ENCODE measurements at regions not wholly inside any gene's neighbourhood (a gene's known extent, or its start where the extent isn't known, plus 50 kb on each side); places are given as distances from the start of the nearest gene placed in this dataset.

- H3K4me1 ChIP-seq (ENCODE audit: control extremely low read depth in 1 of 4, control insufficient read depth in 4 of 4, insufficient read depth in 4 of 4, low read length in 3 of 4): no peaks in the 10 kb centered on the region
- peaks cover 0 to 13% (median 7%) of the 10 kb centered on the region in 5 experiments for H3K9me3 ChIP-seq (ENCODE audit: control extremely low read depth in 1 of 5, control insufficient read depth in 4 of 5, insufficient read depth in 2 of 5, low read depth in 1 of 5, low read length in 4 of 5)
- peaks cover 0 to 7% (median 0%) of the 10 kb centered on the region in 5 experiments for H3K27me3 ChIP-seq (replicated peaks in 2 of 5; ENCODE audit: control insufficient read depth in 4 of 5, insufficient read depth in 5 of 5, low read length in 4 of 5)
- WGBS (ENCODE audit: insufficient coverage): no CpG with 5 or more reads among the region's 1 CpG
- no peak for DNase-seq
- no peak overlapping the region for H3K27ac ChIP-seq (ENCODE audit: insufficient read depth in 1 of 2, low read depth in 1 of 2, low read length in 2 of 2, poor library complexity in 1 of 2, severe bottlenecking in 2 of 2)
- no peak overlapping the region for H3K4me3 ChIP-seq (ENCODE audit: control insufficient read depth in 1 of 7, extremely low read depth in 1 of 7, insufficient read depth in 4 of 7, low read depth in 2 of 7, low read length in 6 of 7)
- no peaks in the 10 kb centered on the region for H3K36me3 ChIP-seq (ENCODE audit: control insufficient read depth in 4 of 4, insufficient read depth in 4 of 4, low read length in 3 of 4)
- ChIA-PET CTCF (no interaction called here), POLR2A (no interaction called here)
Observed at GRCh38 chr20:58051367-58051766, 177.1 kb downstream of the ANKRD60 start.

- Histone ChIP-seq H3K4me3 (ENCODE audit: control insufficient read depth in 1 of 7, extremely low read depth in 1 of 7, insufficient read depth in 4 of 7, low read depth in 2 of 7, low read length in 6 of 7) (no peak overlapping the region), H3K27ac (ENCODE audit: insufficient read depth in 1 of 2, low read depth in 1 of 2, low read length in 2 of 2, poor library complexity in 1 of 2, severe bottlenecking in 2 of 2) (no peak overlapping the region), H3K9me3 (ENCODE audit: control extremely low read depth in 1 of 5, control insufficient read depth in 4 of 5, insufficient read depth in 2 of 5, low read depth in 1 of 5, low read length in 4 of 5) (peaks cover 0 to 13% (median 7%) of the 10 kb centered on the region in 5 experiments), H3K4me1 (ENCODE audit: control extremely low read depth in 1 of 4, control insufficient read depth in 4 of 4, insufficient read depth in 4 of 4, low read length in 3 of 4) (no peaks in the 10 kb centered on the region), H3K27me3 (replicated peaks in 2 of 5; ENCODE audit: control insufficient read depth in 4 of 5, insufficient read depth in 5 of 5, low read length in 4 of 5) (peaks cover 0 to 7% (median 0%) of the 10 kb centered on the region in 5 experiments), H3K36me3 (ENCODE audit: control insufficient read depth in 4 of 4, insufficient read depth in 4 of 4, low read length in 3 of 4) (no peaks in the 10 kb centered on the region)
- WGBS (ENCODE audit: insufficient coverage): 0% methylated on average over 1 of the region's 3 CpGs
- ChIA-PET CTCF (no interaction called here), POLR2A (no interaction called here)
- DNase-seq: peak; percentile 9 to 60 (median 50)
Observed at GRCh38 chr20:58048096-58048702, 180.3 kb downstream of the ANKRD60 start.

- Histone ChIP-seq H3K9me3 (ENCODE audit: control extremely low read depth in 1 of 5, control insufficient read depth in 4 of 5, insufficient read depth in 2 of 5, low read depth in 1 of 5, low read length in 4 of 5) (peaks cover 0 to 7% (median under 1%) of the 10 kb centered on the region in 5 experiments), H3K4me1 (ENCODE audit: control extremely low read depth in 1 of 4, control insufficient read depth in 4 of 4, insufficient read depth in 4 of 4, low read length in 3 of 4) (no peaks in the 10 kb centered on the region), H3K27me3 (replicated peaks in 2 of 5; ENCODE audit: control insufficient read depth in 4 of 5, insufficient read depth in 5 of 5, low read length in 4 of 5) (peaks cover 0 to 3% (median 0%) of the 10 kb centered on the region in 5 experiments), H3K27ac (ENCODE audit: insufficient read depth in 1 of 2, low read depth in 1 of 2, low read length in 2 of 2, poor library complexity in 1 of 2, severe bottlenecking in 2 of 2) (no peak overlapping the region), H3K36me3 (ENCODE audit: control insufficient read depth in 4 of 4, insufficient read depth in 4 of 4, low read length in 3 of 4) (no peaks in the 10 kb centered on the region), H3K4me3 (ENCODE audit: control insufficient read depth in 1 of 7, extremely low read depth in 1 of 7, insufficient read depth in 4 of 7, low read depth in 2 of 7, low read length in 6 of 7) (no peak overlapping the region)
- ChIA-PET CTCF (interaction anchor here (1.1 kb wide), 1 partner anchor 136 kb away, joined by 3 read pairs; no protein-coding TSS in a partner anchor), POLR2A (no interaction called here)
- no peak for DNase-seq
- 97% methylated on average over 5 of the region's 5 CpGs for WGBS (ENCODE audit: insufficient coverage)
Observed at GRCh38 chr20:58046311-58046710, 182.1 kb downstream of the ANKRD60 start.

- Histone ChIP-seq H3K36me3 (ENCODE audit: control insufficient read depth in 4 of 4, insufficient read depth in 4 of 4, low read length in 3 of 4) (no peaks in the 10 kb centered on the region), H3K9me3 (ENCODE audit: control extremely low read depth in 1 of 5, control insufficient read depth in 4 of 5, insufficient read depth in 2 of 5, low read depth in 1 of 5, low read length in 4 of 5) (peaks cover 0 to 5% (median 0%) of the 10 kb centered on the region in 5 experiments), H3K4me3 (ENCODE audit: control insufficient read depth in 1 of 7, extremely low read depth in 1 of 7, insufficient read depth in 4 of 7, low read depth in 2 of 7, low read length in 6 of 7) (no peak overlapping the region), H3K27ac (ENCODE audit: insufficient read depth in 1 of 2, low read depth in 1 of 2, low read length in 2 of 2, poor library complexity in 1 of 2, severe bottlenecking in 2 of 2) (no peak overlapping the region), H3K4me1 (ENCODE audit: control extremely low read depth in 1 of 4, control insufficient read depth in 4 of 4, insufficient read depth in 4 of 4, low read length in 3 of 4) (no peaks in the 10 kb centered on the region), H3K27me3 (replicated peaks in 2 of 5; ENCODE audit: control insufficient read depth in 4 of 5, insufficient read depth in 5 of 5, low read length in 4 of 5) (peaks cover 0 to 3% (median 0%) of the 10 kb centered on the region in 5 experiments)
- no peak for DNase-seq
- POLR2A ChIA-PET: no interaction called here
- CTCF ChIA-PET: interaction anchor here (1.1 kb wide), 1 partner anchor 137 kb away, joined by 3 read pairs; no protein-coding TSS in a partner anchor
- 84% methylated on average over 6 of the region's 7 CpGs for WGBS (ENCODE audit: insufficient coverage)
Observed at GRCh38 chr20:58045579-58045978, 182.9 kb downstream of the ANKRD60 start.

GRCh38 chr20:58044931-58045555 lies 183.4 kb downstream of the ANKRD60 start:
- WGBS (ENCODE audit: insufficient coverage): 98% methylated on average over 8 of the region's 9 CpGs
- Histone ChIP-seq H3K9me3 (ENCODE audit: control extremely low read depth in 1 of 5, control insufficient read depth in 4 of 5, insufficient read depth in 2 of 5, low read depth in 1 of 5, low read length in 4 of 5) (peaks cover 0 to 5% (median 0%) of the 10 kb centered on the region in 5 experiments), H3K36me3 (ENCODE audit: control insufficient read depth in 4 of 4, insufficient read depth in 4 of 4, low read length in 3 of 4) (no peaks in the 10 kb centered on the region), H3K4me3 (ENCODE audit: control insufficient read depth in 1 of 7, extremely low read depth in 1 of 7, insufficient read depth in 4 of 7, low read depth in 2 of 7, low read length in 6 of 7) (no peak overlapping the region), H3K27ac (ENCODE audit: insufficient read depth in 1 of 2, low read depth in 1 of 2, low read length in 2 of 2, poor library complexity in 1 of 2, severe bottlenecking in 2 of 2) (no peak overlapping the region), H3K4me1 (ENCODE audit: control extremely low read depth in 1 of 4, control insufficient read depth in 4 of 4, insufficient read depth in 4 of 4, low read length in 3 of 4) (no peaks in the 10 kb centered on the region), H3K27me3 (replicated peaks in 2 of 5; ENCODE audit: control insufficient read depth in 4 of 5, insufficient read depth in 5 of 5, low read length in 4 of 5) (peaks cover 0 to under 1% (median 0%) of the 10 kb centered on the region in 5 experiments)
- DNase-seq: no peak
- POLR2A ChIA-PET: no interaction called here
- CTCF ChIA-PET: interaction anchor here (1.1 to 1.2 kb wide), 2 partner anchors 25 to 137 kb away, joined by 3 read pairs; no protein-coding TSS in a partner anchor

GRCh38 chr20:58044286-58044685 lies 184.2 kb downstream of the ANKRD60 start:
- CTCF ChIA-PET: interaction anchor here (1.2 kb wide), 1 partner anchor 25 kb away, joined by 3 read pairs; no protein-coding TSS in a partner anchor
- Histone ChIP-seq H3K36me3 (ENCODE audit: control insufficient read depth in 4 of 4, insufficient read depth in 4 of 4, low read length in 3 of 4) (no peaks in the 10 kb centered on the region), H3K4me1 (ENCODE audit: control extremely low read depth in 1 of 4, control insufficient read depth in 4 of 4, insufficient read depth in 4 of 4, low read length in 3 of 4) (no peaks in the 10 kb centered on the region), H3K4me3 (ENCODE audit: control insufficient read depth in 1 of 7, extremely low read depth in 1 of 7, insufficient read depth in 4 of 7, low read depth in 2 of 7, low read length in 6 of 7) (no peak overlapping the region), H3K9me3 (ENCODE audit: control extremely low read depth in 1 of 5, control insufficient read depth in 4 of 5, insufficient read depth in 2 of 5, low read depth in 1 of 5, low read length in 4 of 5) (no peaks in the 10 kb centered on the region), H3K27me3 (replicated peaks in 2 of 5; ENCODE audit: control insufficient read depth in 4 of 5, insufficient read depth in 5 of 5, low read length in 4 of 5) (no peaks in the 10 kb centered on the region), H3K27ac (ENCODE audit: insufficient read depth in 1 of 2, low read depth in 1 of 2, low read length in 2 of 2, poor library complexity in 1 of 2, severe bottlenecking in 2 of 2) (no peak overlapping the region)
- POLR2A ChIA-PET: no interaction called here
- 85% methylated on average over 6 of the region's 6 CpGs for WGBS (ENCODE audit: insufficient coverage)
- no peak for DNase-seq

All from common myeloid progenitor, CD34-positive (primary cell).